HCT116 (cell line): ENCODE measurements at regions not wholly inside any gene's neighbourhood (a gene's known extent, or its start where the extent isn't known, plus 50 kb on each side); places are given as distances from the start of the nearest gene placed in this dataset.

Experiments used
- CBX3 ChIP-seq: IDR thresholded peaks from 2 replicates; pipeline ENCODE4 v1.6.1; 2012; ENCODE audit warnings: low read depth
- EZH2phosphoT487 ChIP-seq: fragments of 200-600 bp; IDR thresholded peaks from 2 replicates; pipeline ENCODE4 v1.6.1; 2018; ENCODE audit warnings: antibody characterized with exemption, borderline replicate concordance
- JUND ChIP-seq: IDR thresholded peaks from 2 replicates; pipeline ENCODE4 v1.6.1; 2012
- POLR2A ChIP-seq: IDR thresholded peaks from 2 replicates; pipeline ENCODE4 v1.7.0; 2011; ENCODE audit warnings: borderline replicate concordance; ENCODE audit not compliant: insufficient read depth, insufficient read length; ENCODE audit errors: extremely low read depth
- POLR2AphosphoS5 ChIP-seq: IDR thresholded peaks from 2 replicates; pipeline ENCODE4 v1.6.1; 2011; ENCODE audit warnings: mild to moderate bottlenecking, low read depth, low read length, moderate library complexity
- RAD21 ChIP-seq: IDR thresholded peaks from 2 replicates; pipeline ENCODE4 v1.6.1; 2012; ENCODE audit warnings: low read depth, mild to moderate bottlenecking
- ZNF274 ChIP-seq: fragments of 200-500 bp; sonication (Bioruptor generic); IDR thresholded peaks from 2 replicates; pipeline ENCODE4 v1.6.1; 2014; ENCODE audit warnings: mild to moderate bottlenecking, low read depth, low read length, inconsistent platforms
- TF ChIP-seq, protein P1 (sequence below), 3 experiments: fragments of 200-600 bp in 1 of 3; sonication (generic) in 1 of 3; IDR thresholded peaks in 2 of 3; conservative IDR thresholded peaks in 1 of 3; 2 replicates each; pipeline ENCODE4 v1.5.1; 2012 to 2017; ENCODE audit warnings: low read depth in 2 of 3, low read length in 2 of 3, antibody characterized with exemption in 1 of 3, borderline replicate concordance in 1 of 3, control low read depth in 1 of 3, mild to moderate bottlenecking in 1 of 3, mixed read lengths in 1 of 3, mixed run types in 1 of 3, moderate library complexity in 1 of 3; ENCODE audit not compliant: insufficient read depth in 1 of 3
- TF ChIP-seq, protein P2 (sequence below): IDR thresholded peaks from 2 replicates; pipeline ENCODE4 v1.6.1; 2012; ENCODE audit warnings: low read depth

DNA sequence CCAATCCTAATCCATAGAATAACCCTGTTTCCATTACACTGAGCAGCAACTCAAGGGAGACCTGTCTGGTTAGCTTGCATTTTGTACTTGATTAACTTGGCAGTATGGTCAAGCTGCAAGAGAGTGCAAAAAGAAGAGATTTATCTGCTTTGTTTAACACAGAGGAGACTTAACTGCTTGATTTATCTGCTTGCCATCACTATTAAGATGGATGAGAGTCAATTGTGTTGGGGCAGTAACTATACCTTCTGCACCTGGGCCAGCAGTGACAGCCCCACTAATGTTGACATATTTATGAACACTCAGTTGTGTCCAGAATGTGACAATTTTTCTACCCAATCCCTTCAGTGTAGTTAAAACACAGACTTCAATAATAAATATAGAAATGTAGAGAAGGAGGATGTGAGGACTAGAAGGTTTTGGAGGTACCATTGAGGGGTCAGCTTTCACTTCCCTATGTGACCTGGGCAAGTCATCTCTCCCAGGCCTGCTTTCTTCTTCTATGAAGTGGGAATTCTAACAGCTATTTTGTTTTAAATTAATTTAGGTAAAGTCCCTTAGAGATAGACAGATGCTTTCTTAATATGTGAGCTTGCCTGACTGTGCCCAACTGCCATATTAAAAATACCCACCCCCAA, 159.1 kb upstream of the KCNK2 start:
- TF ChIP-seq POLR2A (no peak), JUND (no peak), RAD21 (no peak), CBX3 (no peak), EZH2phosphoT487 (no peak), POLR2AphosphoS5 (no peak), ZNF274 (no peak)
- TF ChIP-seq, protein P1, sequence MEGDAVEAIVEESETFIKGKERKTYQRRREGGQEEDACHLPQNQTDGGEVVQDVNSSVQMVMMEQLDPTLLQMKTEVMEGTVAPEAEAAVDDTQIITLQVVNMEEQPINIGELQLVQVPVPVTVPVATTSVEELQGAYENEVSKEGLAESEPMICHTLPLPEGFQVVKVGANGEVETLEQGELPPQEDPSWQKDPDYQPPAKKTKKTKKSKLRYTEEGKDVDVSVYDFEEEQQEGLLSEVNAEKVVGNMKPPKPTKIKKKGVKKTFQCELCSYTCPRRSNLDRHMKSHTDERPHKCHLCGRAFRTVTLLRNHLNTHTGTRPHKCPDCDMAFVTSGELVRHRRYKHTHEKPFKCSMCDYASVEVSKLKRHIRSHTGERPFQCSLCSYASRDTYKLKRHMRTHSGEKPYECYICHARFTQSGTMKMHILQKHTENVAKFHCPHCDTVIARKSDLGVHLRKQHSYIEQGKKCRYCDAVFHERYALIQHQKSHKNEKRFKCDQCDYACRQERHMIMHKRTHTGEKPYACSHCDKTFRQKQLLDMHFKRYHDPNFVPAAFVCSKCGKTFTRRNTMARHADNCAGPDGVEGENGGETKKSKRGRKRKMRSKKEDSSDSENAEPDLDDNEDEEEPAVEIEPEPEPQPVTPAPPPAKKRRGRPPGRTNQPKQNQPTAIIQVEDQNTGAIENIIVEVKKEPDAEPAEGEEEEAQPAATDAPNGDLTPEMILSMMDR (IDR thresholded peaks at IDR 0.05 in 2 of 3, conservative IDR thresholded peaks at IDR 0.05 in 1 of 3; ENCODE audit: borderline replicate concordance in 1 of 3, insufficient read depth in 1 of 3, low read depth in 2 of 3, low read length in 2 of 3) = no peak
- TF ChIP-seq, protein P2, sequence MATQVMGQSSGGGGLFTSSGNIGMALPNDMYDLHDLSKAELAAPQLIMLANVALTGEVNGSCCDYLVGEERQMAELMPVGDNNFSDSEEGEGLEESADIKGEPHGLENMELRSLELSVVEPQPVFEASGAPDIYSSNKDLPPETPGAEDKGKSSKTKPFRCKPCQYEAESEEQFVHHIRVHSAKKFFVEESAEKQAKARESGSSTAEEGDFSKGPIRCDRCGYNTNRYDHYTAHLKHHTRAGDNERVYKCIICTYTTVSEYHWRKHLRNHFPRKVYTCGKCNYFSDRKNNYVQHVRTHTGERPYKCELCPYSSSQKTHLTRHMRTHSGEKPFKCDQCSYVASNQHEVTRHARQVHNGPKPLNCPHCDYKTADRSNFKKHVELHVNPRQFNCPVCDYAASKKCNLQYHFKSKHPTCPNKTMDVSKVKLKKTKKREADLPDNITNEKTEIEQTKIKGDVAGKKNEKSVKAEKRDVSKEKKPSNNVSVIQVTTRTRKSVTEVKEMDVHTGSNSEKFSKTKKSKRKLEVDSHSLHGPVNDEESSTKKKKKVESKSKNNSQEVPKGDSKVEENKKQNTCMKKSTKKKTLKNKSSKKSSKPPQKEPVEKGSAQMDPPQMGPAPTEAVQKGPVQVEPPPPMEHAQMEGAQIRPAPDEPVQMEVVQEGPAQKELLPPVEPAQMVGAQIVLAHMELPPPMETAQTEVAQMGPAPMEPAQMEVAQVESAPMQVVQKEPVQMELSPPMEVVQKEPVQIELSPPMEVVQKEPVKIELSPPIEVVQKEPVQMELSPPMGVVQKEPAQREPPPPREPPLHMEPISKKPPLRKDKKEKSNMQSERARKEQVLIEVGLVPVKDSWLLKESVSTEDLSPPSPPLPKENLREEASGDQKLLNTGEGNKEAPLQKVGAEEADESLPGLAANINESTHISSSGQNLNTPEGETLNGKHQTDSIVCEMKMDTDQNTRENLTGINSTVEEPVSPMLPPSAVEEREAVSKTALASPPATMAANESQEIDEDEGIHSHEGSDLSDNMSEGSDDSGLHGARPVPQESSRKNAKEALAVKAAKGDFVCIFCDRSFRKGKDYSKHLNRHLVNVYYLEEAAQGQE = no peak
